Parathyroid adenoma (tissue), 2 donors: ENCODE measurements at regions not wholly inside any gene's neighbourhood (a gene's known extent, or its start where the extent isn't known, plus 50 kb on each side); places are given as distances from the start of the nearest gene placed in this dataset.
"Not testable (repeated sequence)": the region's sequence is repeated elsewhere in the genome, so short reads cannot be mapped to it uniquely, and the experiment has no call there.

Source experiments
- H2AFZ ChIP-seq: fragments of 300-600 bp; sonication (generic); one replicate; pipeline ENCODE4 v1.7.0; 2017; ENCODE audit warnings: antibody characterized with exemption, mild to moderate bottlenecking
- H3K27ac ChIP-seq: fragments of 300-600 bp; sonication (generic); one replicate; pipeline ENCODE4 v1.7.0; 2017
- H3K27me3 ChIP-seq: fragments of 300-600 bp; sonication (generic); one replicate; pipeline ENCODE4 v1.7.0; 2017; ENCODE audit warnings: low read length; ENCODE audit not compliant: control insufficient read depth, insufficient read depth
- H3K36me3 ChIP-seq: fragments of 300-600 bp; sonication (generic); one replicate; pipeline ENCODE4 v1.7.0; 2017; ENCODE audit warnings: low read length; ENCODE audit not compliant: control insufficient read depth, insufficient read depth
- H3K4me1 ChIP-seq: fragments of 300-600 bp; sonication (generic); one replicate; pipeline ENCODE4 v1.7.0; 2017; ENCODE audit warnings: control low read depth
- H3K4me2 ChIP-seq: fragments of 300-600 bp; sonication (generic); one replicate; pipeline ENCODE4 v1.7.0; 2017; ENCODE audit warnings: low read length
- H3K4me3 ChIP-seq: fragments of 300-600 bp; sonication (generic); one replicate; pipeline ENCODE4 v1.7.0; 2017; ENCODE audit warnings: low read depth, low read length
- H3K79me2 ChIP-seq: fragments of 300-600 bp; sonication (generic); one replicate; pipeline ENCODE4 v1.7.0; 2017; ENCODE audit warnings: control low read depth
- H3K9ac ChIP-seq: fragments of 300-600 bp; sonication (generic); one replicate; pipeline ENCODE4 v1.7.0; 2017; ENCODE audit warnings: mild to moderate bottlenecking
- H3K9me3 ChIP-seq: fragments of 300-600 bp; sonication (generic); one replicate; pipeline ENCODE4 v1.7.0; 2017; ENCODE audit warnings: low read length; ENCODE audit not compliant: control insufficient read depth
- CTCF ChIP-seq: fragments of 300-600 bp; sonication (generic); IDR thresholded peaks from one replicate; pipeline ENCODE4 v1.7.0; 2017; ENCODE audit warnings: antibody characterized with exemption, mild to moderate bottlenecking
- donor health status: primary hyperparathyroidism.

DNA sequence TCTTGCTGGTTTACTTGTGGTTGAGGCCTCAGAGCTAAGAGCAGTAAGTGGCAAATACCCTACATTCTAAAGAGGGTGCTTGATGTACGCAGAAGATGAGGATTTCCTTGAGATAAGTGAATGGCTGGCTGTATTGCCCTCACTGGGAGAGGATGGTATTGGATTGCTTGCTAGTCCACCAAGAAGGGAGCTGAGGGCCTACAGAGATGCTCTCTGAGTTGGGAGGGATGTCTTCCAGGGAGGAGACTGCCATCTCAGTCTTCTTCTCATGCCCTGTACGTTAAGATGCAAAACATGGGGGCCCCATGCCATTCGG lies 669.1 kb downstream of the UTRN start:
- H3K9ac ChIP-seq = no peak overlapping the region
- H3K4me3 ChIP-seq = no peak overlapping the region
- H3K4me1 ChIP-seq = no peaks in the 10 kb centered on the region
- H3K27me3 ChIP-seq = no peaks in the 10 kb centered on the region
- no peak overlapping the region for H2AFZ ChIP-seq
- no peak for TF ChIP-seq CTCF
- H3K79me2 ChIP-seq = no peaks in the 10 kb centered on the region
- no peaks in the 10 kb centered on the region for H3K36me3 ChIP-seq
- no peaks in the 10 kb centered on the region for H3K9me3 ChIP-seq
- H3K4me2 ChIP-seq = no peak overlapping the region
- H3K27ac ChIP-seq = no peak overlapping the region

- TF ChIP-seq CTCF = no peak
- no peaks in the 10 kb centered on the region for H3K27me3 ChIP-seq
- no peak overlapping the region for H3K27ac ChIP-seq
- no peaks in the 10 kb centered on the region for H3K36me3 ChIP-seq
- H3K79me2 ChIP-seq = no peaks in the 10 kb centered on the region
- no peak overlapping the region for H3K9ac ChIP-seq
- no peak overlapping the region for H2AFZ ChIP-seq
- H3K4me2 ChIP-seq = no peak overlapping the region
- no peak overlapping the region for H3K4me3 ChIP-seq
- H3K9me3 ChIP-seq = no peaks in the 10 kb centered on the region
- H3K4me1 ChIP-seq = no peaks in the 10 kb centered on the region
Observed at GRCh38 chr6:144955392-144955791, 670.3 kb downstream of the UTRN start.

GRCh38 chr6:144955859-144956258 lies 670.7 kb downstream of the UTRN start:
- H3K79me2 ChIP-seq = no peaks in the 10 kb centered on the region
- H3K9me3 ChIP-seq = no peaks in the 10 kb centered on the region
- no peak overlapping the region for H3K4me2 ChIP-seq
- no peak overlapping the region for H3K9ac ChIP-seq
- no peak overlapping the region for H3K27ac ChIP-seq
- no peak for TF ChIP-seq CTCF
- no peak overlapping the region for H2AFZ ChIP-seq
- no peaks in the 10 kb centered on the region for H3K36me3 ChIP-seq
- no peaks in the 10 kb centered on the region for H3K4me1 ChIP-seq
- no peaks in the 10 kb centered on the region for H3K27me3 ChIP-seq
- no peak overlapping the region for H3K4me3 ChIP-seq

DNA sequence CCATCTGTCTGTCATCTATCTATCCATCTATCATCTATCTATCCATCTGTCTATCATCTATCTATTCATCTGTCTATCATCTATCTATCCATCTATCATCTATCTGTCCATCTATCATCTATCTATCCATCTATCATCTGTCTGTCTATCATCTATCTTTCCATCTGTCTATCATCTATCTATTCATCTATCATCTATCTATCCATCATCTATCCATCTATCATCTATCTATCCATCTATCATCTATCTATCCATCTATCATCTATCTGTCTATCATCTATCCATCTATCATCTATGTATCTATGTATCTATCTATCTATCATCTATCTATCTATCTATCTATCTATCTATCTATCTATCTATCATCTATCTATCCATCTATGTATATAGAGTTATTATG lies 671.6 kb downstream of the UTRN start:
- not testable (repeated sequence) for H3K4me3 ChIP-seq, H3K27me3 ChIP-seq, H3K4me1 ChIP-seq, H2AFZ ChIP-seq, H3K36me3 ChIP-seq, H3K9me3 ChIP-seq, H3K27ac ChIP-seq, H3K79me2 ChIP-seq, H3K4me2 ChIP-seq, H3K9ac ChIP-seq

GRCh38 chr6:144957236-144957937 lies 672.3 kb downstream of the UTRN start:
- no peak overlapping the region for H2AFZ ChIP-seq
- no peaks in the 10 kb centered on the region for H3K36me3 ChIP-seq
- TF ChIP-seq CTCF = no peak
- no peak overlapping the region for H3K4me3 ChIP-seq
- H3K4me1 ChIP-seq = no peaks in the 10 kb centered on the region
- no peak overlapping the region for H3K9ac ChIP-seq
- no peak overlapping the region for H3K4me2 ChIP-seq
- no peaks in the 10 kb centered on the region for H3K27me3 ChIP-seq
- no peak overlapping the region for H3K27ac ChIP-seq
- no peaks in the 10 kb centered on the region for H3K9me3 ChIP-seq
- no peaks in the 10 kb centered on the region for H3K79me2 ChIP-seq
